HUES48 (cell line): ENCODE measurements at regions not wholly inside any gene's neighbourhood (a gene's known extent, or its start where the extent isn't known, plus 50 kb on each side); places are given as distances from the start of the nearest gene placed in this dataset.

Experiments
- H3K27ac ChIP-seq: one replicate; pipeline ENCODE4 v1.7.0; 2013; ENCODE audit warnings: low read depth, low read length, inconsistent platforms
- H3K27me3 ChIP-seq: 2 replicates; pipeline ENCODE4 v1.6.1; 2013; ENCODE audit warnings: mild to moderate bottlenecking, low read length; ENCODE audit not compliant: control insufficient read depth, insufficient read depth
- H3K36me3 ChIP-seq: 2 replicates; pipeline ENCODE4 v1.6.1; 2013; ENCODE audit warnings: low read length; ENCODE audit not compliant: control insufficient read depth, insufficient read depth
- H3K4me1 ChIP-seq: 2 replicates; pipeline ENCODE4 v1.6.1; 2013; ENCODE audit warnings: mild to moderate bottlenecking, low read length; ENCODE audit not compliant: control insufficient read depth, insufficient read depth
- H3K4me3 ChIP-seq: 2 replicates; pipeline ENCODE4 v1.5.1; 2013; ENCODE audit warnings: mild to moderate bottlenecking, low read depth, low read length
- H3K9ac ChIP-seq: 2 replicates; pipeline ENCODE4 v1.6.1; 2013; ENCODE audit warnings: mild to moderate bottlenecking, low read depth, low read length, moderate library complexity
- H3K9me3 ChIP-seq: 2 replicates; pipeline ENCODE4 v1.6.1; 2013; ENCODE audit warnings: low read length; ENCODE audit not compliant: control insufficient read depth, insufficient read depth

DNA sequence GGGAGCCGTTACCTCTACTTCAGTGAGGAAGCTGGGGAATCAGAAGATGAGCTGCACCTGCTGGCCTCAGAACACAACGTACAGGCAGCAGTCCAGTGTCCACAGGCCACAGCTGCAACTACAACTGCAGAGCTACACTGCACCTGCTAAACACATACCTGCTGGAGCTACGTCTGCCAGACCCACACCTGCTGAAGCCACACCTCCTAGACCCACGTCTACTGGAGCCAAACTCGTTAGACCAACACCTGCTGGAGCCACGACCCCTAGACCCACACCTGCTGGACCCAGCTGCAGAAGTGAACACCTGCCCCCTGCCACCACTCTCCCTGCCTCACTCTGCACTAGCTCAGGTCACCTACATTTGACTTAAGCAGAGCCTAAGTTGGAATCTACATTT is 169.9 kb downstream of the USP12 start:
- H3K27ac ChIP-seq = no peak overlapping the region

DNA sequence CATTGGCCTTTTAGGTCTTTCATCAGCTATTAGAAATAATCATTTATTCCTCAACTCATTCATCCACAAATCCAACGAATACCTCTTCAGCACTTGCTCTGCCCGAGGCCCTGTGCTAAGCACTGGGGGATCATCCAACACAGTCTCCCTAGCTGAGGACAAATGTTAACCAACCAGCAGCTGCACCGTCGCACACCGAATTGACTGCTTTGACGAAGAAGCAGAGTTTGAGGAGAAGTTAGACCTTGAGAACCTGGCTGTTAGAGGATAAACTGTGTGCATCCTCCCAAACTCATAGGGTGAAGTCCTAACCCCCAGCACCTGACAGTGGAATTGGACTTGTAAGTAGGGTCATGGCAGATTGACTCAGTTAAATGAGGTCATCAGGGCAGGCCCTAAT is 170.9 kb downstream of the USP12 start:
- no peak overlapping the region for H3K9ac ChIP-seq
- H3K27ac ChIP-seq = no peak overlapping the region
- H3K4me1 ChIP-seq = peaks cover 3% of the 10 kb centered on the region; the same call in 1 of the 2 replicates
- no peaks in the 10 kb centered on the region; the same call in 1 of the 2 replicates for H3K27me3 ChIP-seq
- H3K36me3 ChIP-seq = no peaks in the 10 kb centered on the region
- no peak overlapping the region for H3K4me3 ChIP-seq
- H3K9me3 ChIP-seq = no peaks in the 10 kb centered on the region

More for the DNA sequence above, 169.9 kb downstream of the USP12 start:
- Histone ChIP-seq H3K9me3 (no peaks in the 10 kb centered on the region), H3K27me3 (peaks cover 8% of the 10 kb centered on the region), H3K4me1 (peaks cover 7% of the 10 kb centered on the region), H3K36me3 (no peaks in the 10 kb centered on the region), H3K4me3 (no peak overlapping the region), H3K9ac (no peak overlapping the region)

DNA sequence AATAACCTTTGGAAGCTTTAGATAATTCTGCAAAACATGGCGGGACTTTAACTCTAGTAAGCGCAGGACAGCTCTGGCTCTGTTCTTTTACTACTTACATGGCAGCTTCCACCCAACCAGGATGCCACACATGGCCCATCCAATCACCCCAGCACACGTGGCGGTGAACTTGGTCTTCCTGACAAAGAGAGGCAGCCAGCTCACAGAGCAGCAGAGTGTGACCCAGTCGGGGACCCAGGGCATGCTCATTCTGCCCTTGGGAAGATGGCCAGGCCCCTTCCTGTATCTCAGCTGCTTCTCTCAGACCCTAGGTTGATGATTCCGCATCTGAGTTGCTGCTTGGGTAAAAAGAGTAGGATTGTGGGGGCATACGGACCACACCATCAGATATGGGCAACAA is 172.1 kb downstream of the USP12 start:
- Histone ChIP-seq H3K4me1 (no peaks in the 10 kb centered on the region), H3K4me3 (no peak overlapping the region), H3K27ac (no peak overlapping the region), H3K27me3 (no peaks in the 10 kb centered on the region), H3K9ac (no peak overlapping the region), H3K9me3 (no peaks in the 10 kb centered on the region), H3K36me3 (no peaks in the 10 kb centered on the region)

DNA sequence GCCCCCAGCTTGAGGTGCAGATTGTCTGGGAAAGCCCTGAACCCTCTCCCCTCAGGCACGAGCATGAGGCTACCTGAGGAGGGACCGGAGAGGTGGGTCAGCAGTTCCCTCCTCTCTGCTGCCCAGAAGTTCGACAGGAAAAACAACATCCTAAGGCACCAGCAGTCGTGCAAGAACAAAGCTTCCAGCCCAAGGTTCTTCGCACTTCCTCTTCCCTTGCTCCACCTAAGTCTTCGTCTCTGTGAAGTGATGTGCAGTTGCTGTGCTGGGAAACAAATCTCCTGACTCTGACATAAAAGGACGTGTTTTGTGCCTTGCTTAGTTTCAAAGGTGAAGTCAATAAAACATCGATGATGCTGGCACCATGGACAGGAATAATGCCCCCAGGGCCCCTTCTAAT is 173.3 kb downstream of the USP12 start:
- Histone ChIP-seq H3K4me1 (no peaks in the 10 kb centered on the region), H3K27me3 (no peaks in the 10 kb centered on the region), H3K4me3 (no peak overlapping the region), H3K36me3 (no peaks in the 10 kb centered on the region), H3K9ac (no peak overlapping the region), H3K9me3 (no peaks in the 10 kb centered on the region), H3K27ac (no peak overlapping the region)

DNA sequence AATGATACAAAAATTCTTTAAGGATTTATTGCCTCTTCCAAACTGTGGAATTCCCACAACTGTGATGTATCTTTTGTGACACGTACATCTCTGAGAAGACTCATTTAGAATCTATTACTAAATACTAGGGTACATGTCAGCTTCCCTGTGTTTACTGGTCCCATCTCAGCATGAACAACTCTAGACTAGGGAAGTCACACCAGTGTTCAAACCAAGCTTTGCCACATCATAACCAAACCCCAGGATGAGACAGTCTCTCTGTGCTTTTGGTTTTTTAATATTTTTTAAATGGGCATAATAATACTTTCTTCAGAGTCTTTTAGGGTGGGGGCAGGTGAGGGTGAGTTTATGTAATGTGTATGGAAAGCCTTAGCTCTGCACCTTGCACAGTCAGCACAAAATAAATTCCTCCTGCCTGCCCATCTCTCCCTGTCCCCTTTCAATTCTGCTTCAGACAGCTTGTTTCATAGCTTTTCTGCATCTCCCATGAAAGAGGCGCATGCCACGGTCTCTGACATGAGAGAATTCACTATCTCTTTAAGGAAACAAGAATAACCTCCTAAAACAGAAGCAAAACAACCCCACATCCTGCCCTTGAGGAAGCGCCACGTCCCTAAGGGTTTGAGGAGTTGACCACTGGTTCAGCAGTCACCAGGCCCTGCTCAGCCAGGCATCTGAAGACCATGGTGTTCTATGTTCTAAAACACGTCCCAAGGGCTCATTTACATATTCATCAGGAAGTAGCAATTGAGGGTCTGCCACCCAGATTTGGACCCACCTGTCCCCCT is 174.5 kb downstream of the USP12 start:
- Histone ChIP-seq H3K36me3 (no peaks in the 10 kb centered on the region), H3K4me1 (no peaks in the 10 kb centered on the region), H3K9ac (no peak overlapping the region), H3K27me3 (no peaks in the 10 kb centered on the region), H3K4me3 (no peak overlapping the region), H3K27ac (no peak overlapping the region), H3K9me3 (no peaks in the 10 kb centered on the region)

DNA sequence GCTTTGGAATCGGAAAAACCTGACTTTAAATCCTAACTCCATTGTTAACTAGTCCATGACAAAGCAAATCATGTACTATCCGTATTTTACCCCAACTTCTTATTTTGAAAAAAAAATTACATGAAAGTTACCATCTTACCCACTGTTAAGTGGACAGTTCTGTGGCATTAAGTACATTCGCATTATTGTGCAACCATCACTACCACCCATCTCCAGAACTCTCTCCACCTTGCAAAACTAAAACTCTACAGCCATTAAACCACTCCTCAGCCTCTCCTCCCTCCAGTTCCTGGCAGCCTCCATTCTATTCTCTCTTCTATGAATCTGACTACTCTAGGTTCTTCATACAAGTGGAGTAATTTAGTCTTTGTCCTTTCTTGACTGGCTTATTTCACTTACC is 176.5 kb downstream of the USP12 start:
- H3K27me3 ChIP-seq = no peaks in the 10 kb centered on the region
- no peak overlapping the region for H3K27ac ChIP-seq
- H3K9me3 ChIP-seq = no peaks in the 10 kb centered on the region
- no peaks in the 10 kb centered on the region for H3K36me3 ChIP-seq
- no peak overlapping the region for H3K4me3 ChIP-seq
- H3K9ac ChIP-seq = no peak overlapping the region
- H3K4me1 ChIP-seq = no peaks in the 10 kb centered on the region

DNA sequence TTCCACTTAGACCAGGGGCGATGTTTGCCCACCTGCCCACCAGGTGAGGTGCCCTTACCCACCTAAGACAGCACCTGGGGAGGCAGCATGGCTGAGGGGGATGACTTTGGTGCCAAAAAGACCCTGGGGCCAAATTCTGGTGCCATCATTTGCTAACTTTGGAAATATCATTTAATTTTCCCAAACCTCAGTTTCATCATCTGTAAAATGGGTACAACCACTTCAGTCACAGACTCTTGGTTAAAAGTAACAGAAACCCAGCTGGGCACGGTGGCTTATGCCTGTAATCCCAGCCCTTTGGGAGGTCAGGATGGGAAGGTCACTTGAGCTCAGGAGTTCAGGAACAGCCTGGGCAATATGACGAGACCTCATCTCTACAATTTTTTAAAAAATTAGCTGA is 177.8 kb downstream of the USP12 start:
- Histone ChIP-seq H3K27me3 (no peaks in the 10 kb centered on the region), H3K27ac (no peak overlapping the region), H3K9ac (no peak overlapping the region), H3K9me3 (no peaks in the 10 kb centered on the region), H3K36me3 (no peaks in the 10 kb centered on the region), H3K4me1 (no peaks in the 10 kb centered on the region), H3K4me3 (no peak overlapping the region)

DNA sequence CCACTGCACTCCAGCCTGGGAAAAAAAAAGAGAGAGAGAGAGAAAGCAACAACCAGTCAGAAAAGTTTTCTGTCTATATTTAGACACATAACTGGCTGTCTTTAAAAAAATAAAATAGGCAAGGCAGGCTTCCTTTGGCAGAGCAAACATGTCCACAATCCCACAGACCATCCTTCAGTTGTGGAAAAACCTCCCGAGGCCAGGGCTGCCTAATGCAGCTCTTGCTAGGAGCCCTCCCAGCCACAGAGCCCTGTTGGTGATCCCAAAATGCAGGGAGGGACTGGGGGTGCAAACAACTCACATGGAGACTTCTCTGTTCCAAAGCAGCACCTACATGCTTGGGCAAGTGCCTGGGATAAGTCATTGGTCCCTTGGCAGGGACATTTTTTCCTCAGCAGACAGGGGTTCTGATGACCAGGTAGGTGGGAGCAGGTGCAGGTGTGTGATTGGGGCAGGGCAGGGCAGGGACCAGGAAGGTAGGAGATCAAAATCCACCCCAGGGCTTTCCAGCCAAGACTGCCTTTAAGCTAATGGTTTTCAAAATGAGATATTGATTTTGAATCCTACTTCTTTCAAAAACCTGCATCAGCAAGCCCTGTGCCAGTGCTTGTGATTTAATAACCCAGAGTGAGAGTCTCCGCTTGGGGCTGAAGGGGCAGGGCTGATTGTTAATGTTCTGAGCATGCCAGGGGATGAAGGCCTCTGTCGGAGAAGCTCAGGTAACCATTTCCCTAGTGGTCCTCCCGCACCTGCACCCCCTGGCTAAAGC is 178.5 kb downstream of the USP12 start:
- Histone ChIP-seq H3K9ac (no peak overlapping the region), H3K9me3 (no peaks in the 10 kb centered on the region), H3K4me1 (no peaks in the 10 kb centered on the region), H3K36me3 (no peaks in the 10 kb centered on the region), H3K27ac (no peak overlapping the region), H3K4me3 (no peak overlapping the region), H3K27me3 (no peaks in the 10 kb centered on the region)

DNA sequence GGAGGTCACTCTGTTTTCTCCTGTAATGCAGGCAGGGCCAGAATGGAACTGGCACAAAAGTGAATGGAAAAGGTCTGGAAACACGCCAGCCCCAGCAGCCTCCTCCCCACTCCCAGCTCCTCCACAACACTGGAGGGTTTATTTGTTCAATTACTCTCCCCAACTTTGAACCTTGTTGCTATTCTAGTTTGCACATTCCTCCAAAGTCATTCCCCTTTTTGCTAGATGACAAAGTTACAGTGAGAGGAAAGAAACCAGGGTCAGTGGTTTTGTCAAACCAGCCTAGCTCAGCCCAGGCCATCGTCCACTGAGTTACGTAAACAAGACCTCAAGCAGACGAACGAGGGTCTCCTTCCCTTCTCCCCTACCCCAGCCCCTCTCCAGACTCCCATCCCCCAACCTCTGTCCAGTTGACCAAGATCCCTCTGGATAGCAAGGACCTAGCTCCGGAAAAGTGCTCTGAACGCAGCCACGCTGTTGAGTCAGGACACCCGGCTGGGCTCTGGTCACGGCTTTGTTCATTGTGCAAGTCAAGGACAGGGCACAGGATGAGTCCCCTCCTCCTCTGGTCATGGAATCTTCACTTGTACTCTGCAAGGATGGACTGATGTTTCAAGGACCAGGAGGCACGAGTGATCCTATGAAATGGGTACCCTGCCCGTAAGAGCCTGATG is 180.0 kb downstream of the USP12 start:
- H3K27me3 ChIP-seq = no peaks in the 10 kb centered on the region
- no peaks in the 10 kb centered on the region for H3K9me3 ChIP-seq
- no peak overlapping the region for H3K4me3 ChIP-seq
- no peak overlapping the region for H3K27ac ChIP-seq
- H3K4me1 ChIP-seq = no peaks in the 10 kb centered on the region
- H3K9ac ChIP-seq = no peak overlapping the region
- no peaks in the 10 kb centered on the region for H3K36me3 ChIP-seq

DNA sequence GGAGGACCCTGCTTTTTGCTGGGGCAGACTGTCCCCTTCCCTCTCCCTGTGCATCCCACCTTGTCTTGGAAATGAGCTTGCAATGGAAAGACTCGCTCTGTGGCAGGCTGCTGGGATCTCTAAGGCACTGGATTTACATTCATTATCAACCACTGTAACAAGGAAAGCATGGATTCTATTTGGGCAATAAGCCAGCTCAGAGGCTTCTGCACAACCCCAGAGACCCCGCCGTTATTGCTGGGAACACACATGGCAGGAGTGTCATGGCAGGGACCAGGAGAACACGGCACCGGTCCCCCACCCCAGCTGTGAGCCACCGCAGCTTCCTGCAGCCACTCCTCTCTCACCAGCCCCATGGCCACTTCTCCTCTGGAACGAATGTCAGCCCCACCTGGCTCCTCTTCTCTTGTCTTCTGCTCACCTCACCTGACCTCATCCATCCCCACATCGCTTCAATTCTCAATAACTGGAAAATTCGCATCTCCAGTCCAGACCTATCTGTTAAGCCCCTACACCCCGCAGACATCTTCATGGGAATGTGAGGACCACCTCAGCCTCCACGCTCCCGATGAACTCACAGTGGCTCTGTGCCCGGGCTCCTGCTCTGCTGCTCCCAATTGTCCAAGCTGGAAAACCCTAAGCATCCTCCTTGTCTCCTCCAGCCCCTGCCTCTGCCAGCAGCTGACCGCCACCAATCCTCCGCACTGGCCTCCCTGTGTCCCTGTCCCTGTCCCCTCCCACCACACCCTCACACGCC is 181.5 kb downstream of the USP12 start:
- no peak overlapping the region for H3K9ac ChIP-seq
- H3K4me3 ChIP-seq = no peak overlapping the region
- H3K9me3 ChIP-seq = no peaks in the 10 kb centered on the region
- no peaks in the 10 kb centered on the region for H3K36me3 ChIP-seq
- no peaks in the 10 kb centered on the region for H3K4me1 ChIP-seq
- no peak overlapping the region for H3K27ac ChIP-seq
- H3K27me3 ChIP-seq = no peaks in the 10 kb centered on the region
